Ureter (tissue), 1 donor: ENCODE measurements at regions not wholly inside any gene's neighbourhood (a gene's known extent, or its start where the extent isn't known, plus 50 kb on each side); places are given as distances from the start of the nearest gene placed in this dataset.
"Not testable (repeated sequence)": the region's sequence is repeated elsewhere in the genome, so short reads cannot be mapped to it uniquely, and the experiment has no call there.

Source experiments
- DNase-seq: peaks from one replicate; pipeline ENCODE4 v3.0.0-alpha.2; 2020; ENCODE audit warnings: low spot score
- donor health status: DM: yes; HTN: yes; CAD: no.

DNA sequence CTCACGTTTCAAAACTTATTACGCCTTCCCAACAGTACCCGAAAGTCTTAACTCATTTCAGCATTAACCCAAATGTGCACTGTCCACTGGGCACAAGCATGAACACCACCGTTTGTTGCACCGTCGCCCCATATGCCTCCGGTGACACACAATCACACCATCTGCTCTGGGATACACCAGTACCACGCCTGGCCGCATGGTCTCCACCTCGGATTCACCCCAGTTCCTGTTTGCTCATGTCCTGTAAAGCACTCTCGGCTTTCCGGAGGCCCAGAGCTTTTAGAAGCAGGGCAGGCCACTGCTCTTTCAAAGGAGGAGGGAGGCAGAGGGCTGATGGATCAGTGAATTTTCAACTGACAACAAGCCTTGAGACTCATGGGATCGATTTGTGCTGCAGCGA is 1570.0 kb upstream of the DEFB115 start:
- no peak for DNase-seq

DNA sequence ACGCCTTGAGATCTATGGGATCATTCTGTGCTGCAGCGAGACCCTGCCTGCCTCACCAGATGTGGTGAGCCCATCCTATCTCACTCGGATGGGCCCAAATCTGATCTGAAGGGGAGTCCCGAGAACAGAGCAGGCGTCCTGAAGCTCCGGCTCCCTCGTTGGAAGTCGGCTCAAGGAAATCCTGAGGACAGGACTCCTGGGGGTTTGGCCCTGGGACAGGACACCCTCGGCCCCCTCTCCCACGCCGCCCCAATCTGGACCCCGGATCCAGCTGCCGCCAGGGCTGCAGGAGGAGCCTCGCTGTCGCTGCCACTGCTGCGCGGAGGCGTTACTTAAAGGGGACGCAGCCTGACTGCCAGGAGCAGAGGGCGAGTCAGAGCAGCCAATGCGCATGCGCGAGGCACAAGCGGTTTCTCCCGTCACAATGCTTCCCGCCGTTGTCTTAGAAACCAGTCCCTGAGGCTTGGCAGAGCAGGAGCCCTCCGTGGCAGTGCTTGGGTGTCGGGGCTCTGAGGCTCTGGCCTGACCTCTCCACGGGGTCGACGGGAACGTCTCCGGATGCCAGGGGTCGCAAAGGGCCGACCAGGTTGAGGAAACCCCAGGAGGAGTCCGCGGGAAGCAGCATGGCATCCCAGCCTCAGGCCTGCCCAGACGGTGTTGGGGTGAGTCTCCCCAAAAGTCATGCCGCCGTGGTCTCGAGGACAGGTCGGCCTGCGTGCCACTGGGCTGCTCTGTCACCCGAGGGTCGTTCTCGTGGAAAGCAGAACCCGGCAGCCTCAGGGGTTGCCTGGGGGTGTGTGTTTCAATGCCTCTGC is 1567.8 kb upstream of the DEFB115 start:
- DNase-seq, result no peak

DNA sequence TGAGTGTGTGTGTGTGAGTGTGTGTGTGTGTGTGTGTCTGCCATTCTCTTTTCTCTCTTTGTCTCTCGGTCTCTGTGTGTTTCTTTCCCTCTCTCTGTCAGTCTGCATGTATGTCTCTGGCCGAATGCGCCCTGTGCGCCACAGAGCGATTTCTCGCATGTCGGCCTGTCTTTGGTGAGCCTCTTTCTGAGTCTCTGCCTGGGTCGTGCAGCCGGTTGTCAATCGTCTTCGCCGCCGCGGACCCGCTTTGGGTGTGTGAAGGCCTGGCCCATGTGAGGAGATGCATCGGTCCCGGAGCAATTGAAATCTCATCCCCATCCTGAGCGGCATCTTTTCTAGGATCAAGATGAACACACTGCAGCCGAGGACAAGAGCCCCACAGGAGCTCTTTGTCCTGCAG is 1567.2 kb upstream of the DEFB115 start:
- DNase-seq, result no peak

GRCh38 chr20:29740601-29740950 is 1516.9 kb upstream of the DEFB115 start:
- no peak for DNase-seq

GRCh38 chr20:29740951-29741593 is 1516.4 kb upstream of the DEFB115 start:
- no peak for DNase-seq

GRCh38 chr20:29741594-29741893 is 1515.9 kb upstream of the DEFB115 start:
- no peak for DNase-seq

GRCh38 chr20:29741894-29742698 is 1515.4 kb upstream of the DEFB115 start:
- no peak for DNase-seq

GRCh38 chr20:29742699-29743100 is 1514.8 kb upstream of the DEFB115 start:
- no peak for DNase-seq

DNA sequence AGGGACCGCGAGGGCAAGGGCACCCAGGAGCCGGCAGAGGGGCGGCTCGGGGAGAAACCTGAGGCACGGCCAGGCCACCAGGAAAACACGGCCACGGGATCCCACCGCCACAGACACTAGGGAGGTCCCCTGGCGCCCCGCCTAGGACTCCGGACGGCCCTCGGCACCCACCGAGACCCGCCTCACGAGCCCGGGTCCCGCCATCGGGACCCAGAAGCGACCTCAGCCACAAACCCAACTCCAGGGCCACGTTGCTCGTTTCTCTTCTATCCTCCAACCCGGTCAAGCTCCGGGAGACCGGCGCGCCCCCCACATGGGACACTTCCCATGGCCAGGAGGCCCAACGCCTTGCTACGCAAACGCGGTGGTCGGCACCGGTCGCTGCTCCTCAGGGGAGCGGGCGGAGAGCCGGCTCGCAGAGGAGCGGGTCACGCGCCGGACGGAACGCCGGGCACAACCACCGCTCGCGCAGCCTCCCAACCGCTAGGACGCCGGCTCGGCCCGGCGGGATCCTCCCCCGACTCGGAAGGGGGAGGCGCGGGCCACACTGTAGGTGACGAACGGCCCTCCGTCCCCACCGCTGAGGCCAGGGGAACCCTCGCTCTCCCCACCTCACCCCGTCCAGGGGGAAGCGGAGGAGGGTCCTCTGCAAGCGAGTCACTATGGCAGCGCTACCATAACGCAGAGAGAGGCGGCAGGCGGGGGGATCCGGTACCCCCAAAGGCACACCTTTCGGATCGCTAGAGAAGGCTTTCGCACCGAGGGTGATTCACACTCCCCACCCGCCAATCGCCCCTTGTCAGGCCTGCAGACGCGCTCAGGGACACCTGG is 1514.1 kb upstream of the DEFB115 start:
- no peak for DNase-seq

DNA sequence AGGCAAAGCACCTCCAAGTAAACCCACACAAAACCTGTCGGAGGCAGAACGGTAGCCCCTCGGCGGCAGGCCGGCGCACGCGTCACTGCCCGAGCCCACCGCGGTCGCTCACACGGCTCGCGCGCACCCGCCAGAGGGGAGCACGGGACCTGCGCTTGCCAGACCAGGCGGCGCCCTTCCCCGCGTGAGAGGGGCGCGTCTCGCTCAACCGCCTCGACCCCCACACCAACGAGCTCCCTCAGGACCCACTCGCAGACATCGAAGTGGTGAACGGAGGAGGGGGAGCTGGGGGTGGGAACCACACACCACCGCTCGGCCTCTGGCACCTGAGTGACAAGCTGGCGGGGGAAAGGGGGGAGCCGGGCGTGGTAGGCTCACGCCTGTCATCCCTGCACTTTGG is 1513.4 kb upstream of the DEFB115 start:
- no peak for DNase-seq

DNA sequence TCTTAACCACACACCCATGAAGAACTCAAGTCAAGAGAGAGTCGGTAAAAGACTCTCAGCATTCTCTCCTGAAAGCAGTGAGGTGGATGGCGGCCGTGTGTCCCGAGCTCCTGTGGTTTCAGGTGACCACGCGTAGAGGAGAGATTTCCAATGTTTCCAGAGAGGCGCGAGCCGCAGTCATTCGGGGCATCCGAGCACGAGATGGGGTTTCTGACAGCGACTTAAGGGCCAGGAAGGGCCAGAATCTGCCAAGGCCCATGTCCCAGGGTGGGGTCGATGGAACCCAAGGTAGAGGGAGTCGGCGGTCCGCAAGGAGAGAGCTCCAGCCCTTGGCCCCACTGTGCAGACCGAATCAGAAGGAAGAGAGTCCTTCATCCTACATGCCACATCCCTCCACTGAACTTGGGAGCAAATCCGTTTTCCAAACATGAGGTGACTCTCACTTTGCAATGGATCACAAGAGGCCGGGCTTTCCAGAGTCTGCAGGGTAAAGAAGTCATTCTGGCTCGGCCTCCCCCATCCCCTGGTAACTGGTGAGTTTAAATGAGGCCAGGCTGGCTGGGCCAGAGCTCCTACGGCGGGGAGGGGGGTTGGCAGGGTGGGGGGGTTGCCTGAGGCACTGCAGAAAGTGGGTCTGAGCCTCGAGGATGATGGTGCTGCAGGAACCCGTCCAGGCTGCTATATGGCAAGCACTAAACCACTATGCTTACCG is 1511.8 kb upstream of the DEFB115 start:
- not testable (repeated sequence) for DNase-seq

DNA sequence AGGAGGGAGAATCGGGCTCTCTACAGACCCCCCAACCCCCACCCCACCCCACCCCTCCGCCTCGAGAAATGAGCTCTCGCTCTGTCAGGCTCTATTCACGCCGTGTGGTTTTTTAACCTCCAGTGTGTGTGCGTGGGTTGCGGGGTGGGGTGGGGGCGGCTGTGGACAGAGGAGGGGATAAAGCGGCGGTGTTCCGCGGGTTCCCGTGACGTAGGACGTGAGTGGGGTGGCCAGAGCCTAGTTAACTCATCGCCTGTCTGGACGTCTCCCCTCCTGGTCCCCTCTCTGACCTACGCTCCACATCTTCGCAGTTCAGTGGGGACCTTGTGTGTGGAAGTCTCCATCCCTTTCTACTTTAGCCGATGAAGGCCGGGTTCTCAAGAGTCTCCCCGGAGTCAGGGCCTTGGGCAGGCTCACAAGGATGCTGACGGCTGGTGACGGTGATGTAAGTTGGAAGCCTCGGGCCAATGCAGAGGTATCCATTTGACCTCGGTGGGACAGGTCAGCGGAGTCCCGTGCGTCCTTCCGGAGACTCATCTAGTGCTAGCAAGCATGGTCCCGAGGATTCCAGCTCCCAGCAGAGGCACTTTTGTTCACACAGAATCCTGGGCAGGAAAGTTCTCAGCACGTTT is 1507.1 kb upstream of the DEFB115 start:
- DNase-seq, result no peak

DNA sequence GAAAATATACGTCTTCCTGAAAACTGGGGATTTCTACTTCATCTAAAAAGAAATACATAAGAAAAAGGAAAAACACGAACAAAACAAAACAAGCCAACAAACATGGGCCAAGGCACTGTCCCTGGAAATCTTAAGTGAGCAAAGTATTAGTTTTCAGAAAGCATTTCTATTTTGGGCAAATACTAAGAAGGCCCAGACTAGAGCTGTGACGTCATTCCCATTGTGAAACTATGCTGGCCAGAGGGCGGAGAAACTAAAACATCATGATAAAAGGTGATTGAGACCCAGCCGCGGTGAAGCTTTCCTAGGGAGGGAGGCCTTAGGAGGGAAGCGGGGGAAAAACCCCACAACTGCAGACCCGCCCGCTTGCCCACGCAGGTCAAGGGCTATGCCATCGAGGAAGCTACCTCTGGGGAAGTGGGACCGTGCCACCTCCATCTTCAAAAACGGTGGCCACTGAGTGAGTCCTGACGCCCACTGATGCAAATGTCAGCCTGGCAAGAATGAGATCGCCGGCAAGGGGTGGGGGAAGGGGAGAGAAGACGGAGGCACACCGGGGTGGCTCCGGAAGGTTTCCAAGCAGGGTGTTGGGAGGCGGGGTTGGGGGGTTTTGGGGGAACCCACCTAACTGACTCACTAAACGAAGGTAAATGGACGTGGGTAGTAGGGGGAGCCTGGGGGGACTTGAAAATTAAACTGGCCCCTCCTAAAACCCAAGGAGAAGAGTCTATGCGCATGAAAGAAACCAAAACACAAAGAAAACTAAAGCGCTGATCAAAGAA is 1504.6 kb upstream of the DEFB115 start:
- not testable (repeated sequence) for DNase-seq

DNA sequence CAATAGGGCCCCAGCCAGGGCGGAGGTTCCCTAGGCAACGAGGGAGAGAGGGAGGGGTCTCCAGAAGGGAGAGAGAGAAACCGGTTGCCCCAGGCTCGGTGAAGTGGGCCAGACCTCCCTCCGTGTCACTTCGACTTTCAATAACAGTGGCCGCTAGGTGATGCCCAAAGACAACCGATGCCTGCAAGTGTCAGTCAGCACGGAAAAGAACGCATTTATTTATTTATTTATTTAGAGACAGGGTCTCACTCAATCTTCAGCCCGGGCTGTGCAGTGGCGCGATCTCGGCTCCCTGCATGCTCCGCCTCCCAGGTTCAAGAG is 1504.1 kb upstream of the DEFB115 start:
- DNase-seq, result not testable (repeated sequence)

DNA sequence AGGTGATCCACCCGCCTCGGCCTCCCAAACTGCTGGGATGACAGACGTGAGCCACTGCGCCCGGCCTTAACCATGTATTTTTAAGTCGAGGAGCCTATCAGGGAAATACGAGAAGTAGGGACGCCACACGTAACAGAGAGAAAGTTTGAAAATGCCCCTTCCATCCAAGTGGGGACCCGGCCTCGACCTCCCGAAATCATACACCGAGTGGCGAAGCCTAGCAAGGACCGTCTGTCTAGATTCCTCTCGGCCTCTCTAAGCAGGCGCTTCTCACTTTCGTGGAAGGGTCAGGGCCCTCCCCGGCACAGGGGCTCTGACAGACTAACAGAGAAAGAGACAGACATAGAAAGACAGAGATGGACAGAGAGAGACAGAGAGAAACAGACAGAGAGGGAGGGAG is 1503.6 kb upstream of the DEFB115 start:
- not testable (repeated sequence) for DNase-seq

- not testable (repeated sequence) for DNase-seq
Measured at GRCh38 chr20:29755854-29756498, 1501.5 kb upstream of the DEFB115 start.

- no peak for DNase-seq
Measured at GRCh38 chr20:29756664-29757063, 1500.8 kb upstream of the DEFB115 start.

DNA sequence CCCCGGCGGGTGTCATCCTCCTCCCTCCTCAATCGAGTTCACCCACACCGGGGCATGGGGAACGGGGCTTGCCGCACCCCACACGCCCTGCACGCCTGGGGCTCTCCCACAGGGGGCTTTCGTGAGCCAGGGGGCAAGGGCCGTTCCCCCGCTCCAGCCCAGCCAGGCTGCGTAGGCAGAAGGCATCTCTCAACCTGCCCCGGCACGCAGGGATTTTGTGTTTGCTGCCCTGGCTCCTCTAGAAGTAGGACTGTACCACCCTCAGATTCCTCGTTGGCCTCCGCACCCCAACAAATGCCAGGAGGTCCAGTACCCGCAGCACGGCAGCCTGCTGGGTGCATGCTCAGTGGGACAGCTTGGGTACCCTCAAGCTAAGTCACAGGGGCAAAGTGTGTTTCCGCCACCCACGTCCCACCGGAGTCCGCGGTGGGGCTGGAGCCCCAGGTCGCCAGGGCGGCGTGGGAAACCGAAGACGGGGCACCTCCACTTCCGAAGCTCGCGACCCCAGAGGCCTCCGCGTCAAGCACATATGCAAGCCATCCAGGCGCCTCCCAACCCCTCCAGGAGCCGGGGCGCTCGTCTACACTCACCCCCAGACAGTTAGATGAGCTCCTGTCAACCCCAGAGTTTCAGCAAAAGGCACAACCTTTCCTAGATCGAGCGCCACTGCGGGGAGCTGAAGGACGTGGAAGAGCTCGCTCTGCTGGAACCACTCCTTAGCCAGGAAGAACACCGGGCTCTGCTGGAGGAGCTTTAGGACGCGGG is 1495.7 kb upstream of the DEFB115 start:
- DNase-seq, result not testable (repeated sequence)

- DNase-seq, result no peak
Measured at GRCh38 chr20:29762620-29763019, 1494.8 kb upstream of the DEFB115 start.
